DND-41 (cell line): ENCODE measurements at regions not wholly inside any gene's neighbourhood (a gene's known extent, or its start where the extent isn't known, plus 50 kb on each side); places are given as distances from the start of the nearest gene placed in this dataset.

Source experiments
- CTCF ChIP-seq: IDR thresholded peaks from 2 replicates; pipeline ENCODE4 v1.5.1; 2012; ENCODE audit warnings: borderline replicate concordance, low read length, moderate library complexity, mild to moderate bottlenecking; ENCODE audit not compliant: poor library complexity, severe bottlenecking; ENCODE audit errors: extremely low read depth
- EZH2 ChIP-seq: IDR thresholded peaks from 3 replicates; pipeline ENCODE4 v1.6.1; 2012; ENCODE audit warnings: borderline replicate concordance, low read depth, mild to moderate bottlenecking, moderate library complexity, low read length, inconsistent platforms; ENCODE audit not compliant: severe bottlenecking

GRCh38 chr12:114774699-114775098 is 90.7 kb upstream of the TBX3 start:
- no peak for TF ChIP-seq CTCF
- no peak for TF ChIP-seq EZH2
